Body of pancreas (tissue), 4 donors: ENCODE measurements at regions not wholly inside any gene's neighbourhood (a gene's known extent, or its start where the extent isn't known, plus 50 kb on each side); places are given as distances from the start of the nearest gene placed in this dataset.

Experiments
- ATAC-seq: fragments of 150-250 bp; one replicate; pipeline ENCODE4 v1.9.1; 2016
- DNase-seq, 4 donors: peaks; one replicate each; pipeline ENCODE4 v3.0.0-alpha.2; 2019
- H3K27ac ChIP-seq, 4 donors: fragments of 200-600 bp; sonication (generic); 1 replicate in 3 of 4; 2 replicates in 1 of 4; pipeline versions ENCODE4 v1.5.1 to v1.6.1; 2016 to 2019; ENCODE audit warnings: mild to moderate bottlenecking in 1 of 4, mixed read lengths in 1 of 4, moderate library complexity in 1 of 4
- H3K27me3 ChIP-seq, 2 donors: fragments of 200-600 bp; sonication (generic); one replicate each; pipeline ENCODE4 v1.6.0; 2016; ENCODE audit warnings: mild to moderate bottlenecking in 1 of 2
- H3K36me3 ChIP-seq, 2 donors: fragments of 200-600 bp; sonication (generic); replicated peaks in 1 of 2; 2 replicates each; pipeline ENCODE4 v1.5.1; 2016; ENCODE audit warnings: low read depth in 2 of 2; ENCODE audit not compliant: insufficient read depth in 1 of 2
- H3K4me1 ChIP-seq: fragments of 200-600 bp; sonication (generic); one replicate; pipeline ENCODE4 v1.6.0; 2016
- H3K4me3 ChIP-seq, 2 donors: fragments of 200-600 bp; sonication (generic); 1 replicate in 1 of 2; 2 replicates in 1 of 2; pipeline ENCODE4 v1.5.1; 2016 to 2019
- H3K9me3 ChIP-seq, 3 donors: fragments of 200-600 bp; sonication (generic); 1 replicate in 2 of 3; 2 replicates in 1 of 3; pipeline ENCODE4 v1.5.1; 2016
- POLR2A ChIP-seq, 3 donors: fragments of 450-650 bp; IDR thresholded peaks; one replicate each; pipeline ENCODE4 v1.6.1; 2016; ENCODE audit warnings: antibody characterized with exemption in 3 of 3, mild to moderate bottlenecking in 2 of 3
- WGBS, 2 donors: methylation state at CpG; one replicate each; pipeline ENCODE4 v1.1.5; 2017; 5-methylcytosine and 5-hydroxymethylcytosine counted together
- intact Hi-C: fragments of 100-400 bp; cut with DNase I; formaldehyde crosslinking; loops from one replicate; pipeline ENCODE4 v1.15.1; 2023
- TF ChIP-seq, protein P1 (sequence below), 7 experiments: fragments of 450-650 bp in 4 of 7; fragments of 200-600 bp in 3 of 7; sonication (generic) in 3 of 7; IDR thresholded peaks; one replicate each; pipeline ENCODE4 v1.5.1; 2016 to 2019; ENCODE audit warnings: antibody characterized with exemption in 7 of 7

DNA sequence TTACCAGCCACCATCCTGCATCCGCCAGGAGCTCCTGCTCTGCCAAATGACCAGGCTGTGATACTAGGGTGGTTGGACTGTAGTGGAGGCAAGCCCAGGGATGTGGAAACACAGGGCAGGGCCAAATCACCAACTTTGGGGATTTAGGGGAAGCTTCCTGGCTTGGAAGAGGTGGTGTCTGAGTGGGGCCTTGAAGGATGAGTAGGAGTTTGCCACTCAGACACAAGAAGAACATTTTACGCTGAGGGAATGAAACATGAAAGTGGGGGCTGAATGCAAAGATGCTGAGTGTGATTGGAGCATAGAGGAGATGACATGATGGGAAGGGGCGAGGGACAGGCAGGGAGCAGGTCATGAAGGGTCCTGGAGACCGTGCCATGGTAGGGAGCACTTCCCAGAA is 329.5 kb downstream of the RPS24 start:
- 89% methylated on average over 4 of the region's 4 CpGs for WGBS, 2 donors
- TF ChIP-seq, protein P1, sequence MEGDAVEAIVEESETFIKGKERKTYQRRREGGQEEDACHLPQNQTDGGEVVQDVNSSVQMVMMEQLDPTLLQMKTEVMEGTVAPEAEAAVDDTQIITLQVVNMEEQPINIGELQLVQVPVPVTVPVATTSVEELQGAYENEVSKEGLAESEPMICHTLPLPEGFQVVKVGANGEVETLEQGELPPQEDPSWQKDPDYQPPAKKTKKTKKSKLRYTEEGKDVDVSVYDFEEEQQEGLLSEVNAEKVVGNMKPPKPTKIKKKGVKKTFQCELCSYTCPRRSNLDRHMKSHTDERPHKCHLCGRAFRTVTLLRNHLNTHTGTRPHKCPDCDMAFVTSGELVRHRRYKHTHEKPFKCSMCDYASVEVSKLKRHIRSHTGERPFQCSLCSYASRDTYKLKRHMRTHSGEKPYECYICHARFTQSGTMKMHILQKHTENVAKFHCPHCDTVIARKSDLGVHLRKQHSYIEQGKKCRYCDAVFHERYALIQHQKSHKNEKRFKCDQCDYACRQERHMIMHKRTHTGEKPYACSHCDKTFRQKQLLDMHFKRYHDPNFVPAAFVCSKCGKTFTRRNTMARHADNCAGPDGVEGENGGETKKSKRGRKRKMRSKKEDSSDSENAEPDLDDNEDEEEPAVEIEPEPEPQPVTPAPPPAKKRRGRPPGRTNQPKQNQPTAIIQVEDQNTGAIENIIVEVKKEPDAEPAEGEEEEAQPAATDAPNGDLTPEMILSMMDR (IDR thresholded peaks at IDR 0.05): no peak
- TF ChIP-seq POLR2A (IDR thresholded peaks at IDR 0.05): no peak
- no peaks in the 10 kb centered on the region for H3K36me3 ChIP-seq

DNA sequence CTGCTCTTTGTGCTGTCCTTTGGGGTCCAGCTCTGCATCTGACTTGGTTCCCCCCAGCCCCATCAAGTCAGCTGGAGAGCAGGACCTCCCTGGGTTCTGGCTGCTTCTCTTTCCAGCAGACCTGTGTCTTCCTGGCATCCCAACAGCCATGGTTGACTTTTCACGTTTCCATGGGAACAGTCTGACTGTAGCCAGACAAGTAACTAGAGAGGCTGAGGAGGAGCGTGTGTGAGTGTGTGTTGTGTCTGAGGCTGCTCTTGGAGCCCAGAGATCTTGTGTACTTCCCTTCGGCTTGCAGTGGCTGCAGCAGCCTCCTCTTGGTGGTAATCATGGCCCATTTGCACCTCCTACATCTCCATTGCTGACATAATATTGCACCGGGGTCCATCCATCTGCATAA is 332.0 kb downstream of the RPS24 start:
- peaks cover under 1% of the 10 kb centered on the region for H3K4me1 ChIP-seq
- H3K36me3 ChIP-seq: no peaks in the 10 kb centered on the region
- no peaks in the 10 kb centered on the region for H3K9me3 ChIP-seq
- TF ChIP-seq, protein P1 (IDR thresholded peaks at IDR 0.05): no peak
- no peak for TF ChIP-seq POLR2A (IDR thresholded peaks at IDR 0.05)
- WGBS, 2 donors: 74 to 76% methylated on average over 4 of the region's 4 CpGs
- intact Hi-C loops: no loop called here
- no peak overlapping the region for H3K4me3 ChIP-seq
- H3K27ac ChIP-seq: no peak overlapping the region
- no peaks in the 10 kb centered on the region for H3K27me3 ChIP-seq
- DNase-seq: no peak
- no peak for ATAC-seq

More for the DNA sequence above, 329.5 kb downstream of the RPS24 start:
- no peak overlapping the region for H3K4me3 ChIP-seq
- H3K9me3 ChIP-seq: no peaks in the 10 kb centered on the region
- no peak overlapping the region for H3K27ac ChIP-seq
- ATAC-seq (no peak), DNase-seq (no peak)
- H3K4me1 ChIP-seq: no peaks in the 10 kb centered on the region
- H3K27me3 ChIP-seq: no peaks in the 10 kb centered on the region
- intact Hi-C loops: no loop called here

DNA sequence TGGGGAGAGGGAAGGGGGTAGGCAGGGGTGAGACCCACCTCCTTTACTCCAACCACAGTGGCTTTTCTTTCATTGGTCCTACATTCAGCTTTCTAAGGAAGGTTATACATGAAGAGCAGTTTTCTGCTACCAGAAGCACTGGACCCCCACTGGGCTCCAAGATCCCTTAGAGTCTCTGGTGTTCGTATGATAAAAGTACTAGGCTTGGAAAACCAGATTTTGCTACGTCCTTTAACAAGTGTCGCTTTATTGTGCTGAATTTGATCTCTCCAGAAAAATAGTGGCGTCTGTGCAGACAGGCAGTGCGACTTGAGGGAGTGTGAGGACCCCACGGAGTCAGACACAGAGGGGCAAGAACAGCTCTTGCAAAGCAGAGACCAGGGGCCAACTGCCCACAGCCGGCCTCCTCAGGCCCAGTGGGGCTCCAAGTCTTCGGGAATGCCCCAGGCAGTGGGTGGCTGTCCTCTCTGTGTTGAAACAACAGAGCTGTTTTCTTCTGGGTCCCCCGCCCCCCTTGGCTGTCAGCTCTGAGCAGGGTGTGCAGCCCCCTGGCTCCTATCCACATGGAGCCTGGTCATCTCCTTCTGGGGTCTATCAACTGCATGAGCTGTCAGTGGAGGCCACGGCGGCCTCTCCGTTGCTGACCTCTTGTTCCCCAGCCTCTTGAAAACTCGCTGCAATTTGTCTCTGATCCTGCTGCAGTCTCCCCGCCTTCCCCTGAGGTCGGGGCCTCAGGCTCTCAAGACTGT is 333.2 kb downstream of the RPS24 start:
- no peak overlapping the region for H3K27ac ChIP-seq
- H3K4me1 ChIP-seq: peaks cover 10% of the 10 kb centered on the region
- no peak overlapping the region for H3K4me3 ChIP-seq
- no peak for TF ChIP-seq POLR2A (IDR thresholded peaks at IDR 0.05)
- TF ChIP-seq, protein P1 (IDR thresholded peaks at IDR 0.05): no peak
- no peaks in the 10 kb centered on the region for H3K9me3 ChIP-seq
- H3K27me3 ChIP-seq: no peaks in the 10 kb centered on the region
- intact Hi-C loops: no loop called here
- no peaks in the 10 kb centered on the region for H3K36me3 ChIP-seq
- peak in 2 of 4 donors; percentile 20 to 25 for DNase-seq
- peak; percentile 20 for ATAC-seq
- WGBS, 2 donors: 74 to 77% methylated on average over 10 to 14 of the region's 15 CpGs

DNA sequence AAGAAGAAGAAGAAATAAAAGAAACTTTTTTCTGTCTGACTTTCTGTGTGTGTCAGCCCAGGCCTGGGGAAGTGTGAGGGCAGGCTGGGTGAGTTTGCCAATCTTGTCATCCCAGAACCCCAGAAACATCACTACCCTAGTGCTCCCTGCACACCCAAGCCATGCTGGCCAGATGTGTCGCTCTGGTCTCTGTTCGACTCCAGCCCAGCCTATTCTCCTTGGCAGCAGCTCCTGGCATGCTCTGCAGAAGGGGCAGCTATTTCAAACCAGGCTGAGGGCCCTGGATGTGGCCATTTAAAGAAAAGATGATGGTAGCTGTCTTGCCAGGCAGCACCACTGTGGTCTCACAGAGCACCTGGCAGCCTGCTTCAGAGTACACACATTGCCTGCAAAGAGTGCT is 334.1 kb downstream of the RPS24 start:
- TF ChIP-seq, protein P1 (IDR thresholded peaks at IDR 0.05): no peak
- H3K36me3 ChIP-seq: no peaks in the 10 kb centered on the region
- H3K4me3 ChIP-seq: no peak overlapping the region
- H3K9me3 ChIP-seq: no peaks in the 10 kb centered on the region
- WGBS, 2 donors: 73 to 82% methylated on average over 2 of the region's 2 CpGs
- no peak for ATAC-seq
- H3K27me3 ChIP-seq: no peaks in the 10 kb centered on the region
- H3K4me1 ChIP-seq: peaks cover 10% of the 10 kb centered on the region
- no peak overlapping the region for H3K27ac ChIP-seq
- intact Hi-C loops: no loop called here
- DNase-seq: no peak

DNA sequence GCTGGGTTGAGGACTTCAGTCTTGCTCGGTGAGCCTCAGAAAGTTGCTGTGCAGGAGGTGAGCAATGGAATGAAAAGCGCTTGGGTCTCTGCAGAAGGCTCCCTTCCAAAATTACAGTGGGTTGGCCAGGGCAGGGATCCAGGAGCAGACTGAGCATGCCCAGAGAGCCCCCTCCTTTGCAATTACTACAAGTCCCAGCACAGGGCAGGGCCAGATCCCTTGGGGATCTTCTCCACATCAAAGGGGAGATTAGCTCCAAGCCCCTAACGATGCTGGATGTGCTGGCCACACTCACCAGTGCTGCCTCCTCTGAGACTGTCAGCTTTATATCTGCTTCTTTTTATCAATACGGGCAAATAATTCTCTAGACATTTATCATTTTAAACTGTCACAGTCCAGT is 337.5 kb downstream of the RPS24 start:
- TF ChIP-seq POLR2A (IDR thresholded peaks at IDR 0.05): no peak
- TF ChIP-seq, protein P1 (IDR thresholded peaks at IDR 0.05): no peak
- Histone ChIP-seq H3K27me3 (no peaks in the 10 kb centered on the region), H3K4me1 (peaks cover 10% of the 10 kb centered on the region), H3K27ac (no peak overlapping the region), H3K4me3 (no peak overlapping the region), H3K36me3 (no peaks in the 10 kb centered on the region), H3K9me3 (no peaks in the 10 kb centered on the region)
- DNase-seq (peak; percentile 26 to 50 (median 40)), ATAC-seq (peak; percentile 54)
- intact Hi-C loops: no loop called here
- WGBS, 2 donors: 29 to 37% methylated on average over 4 of the region's 4 CpGs
